Activated gamma-delta T cell treated with Interleukin-2 at 50 U/mL for 16 hours (primary cell): ENCODE measurements at regions not wholly inside any gene's neighbourhood (a gene's known extent, or its start where the extent isn't known, plus 50 kb on each side); places are given as distances from the start of the nearest gene placed in this dataset.

Experiments
- DNase-seq: peaks from one replicate; pipeline ENCODE4 v3.0.0-alpha.2; 2020

DNA sequence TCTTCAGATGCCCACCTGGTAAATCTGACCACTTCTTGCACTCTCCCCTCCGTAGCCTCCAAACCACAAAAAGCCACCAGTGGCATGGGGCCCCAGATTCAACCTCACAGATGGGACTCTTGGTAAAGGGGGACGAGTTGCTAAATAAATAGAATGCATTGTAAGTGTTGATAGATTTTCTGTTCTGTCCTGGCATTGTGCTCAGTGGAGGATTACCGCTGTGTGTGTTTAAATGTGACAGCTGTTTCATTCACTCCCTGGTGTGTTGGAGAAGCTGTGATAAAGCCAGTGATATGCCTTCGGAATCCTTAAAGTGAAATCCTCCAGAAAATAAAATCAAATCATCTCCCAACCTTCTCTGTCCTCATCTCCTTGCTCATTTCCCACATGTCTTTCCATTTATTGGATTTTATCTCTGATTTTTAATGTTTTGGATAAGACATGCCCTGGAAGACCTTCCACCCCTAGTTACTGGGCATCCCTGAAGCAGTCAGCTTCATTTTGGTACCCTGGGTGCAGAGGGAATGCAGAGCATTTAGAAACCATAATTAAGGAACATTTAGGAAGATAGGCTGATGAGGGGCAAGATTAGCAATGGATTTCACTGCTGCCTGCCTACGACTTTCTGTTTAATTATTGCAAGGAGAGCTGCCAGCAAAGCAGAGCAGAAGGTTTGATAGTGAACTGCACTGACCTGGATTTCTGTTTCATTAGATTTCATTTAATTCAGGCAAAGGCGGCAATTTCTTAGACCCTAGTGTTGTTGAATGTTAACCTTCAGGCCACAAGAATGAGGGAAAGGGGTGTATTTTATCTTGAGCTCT lies 460.9 kb upstream of the KIRREL3 start:
- no peak for DNase-seq

DNA sequence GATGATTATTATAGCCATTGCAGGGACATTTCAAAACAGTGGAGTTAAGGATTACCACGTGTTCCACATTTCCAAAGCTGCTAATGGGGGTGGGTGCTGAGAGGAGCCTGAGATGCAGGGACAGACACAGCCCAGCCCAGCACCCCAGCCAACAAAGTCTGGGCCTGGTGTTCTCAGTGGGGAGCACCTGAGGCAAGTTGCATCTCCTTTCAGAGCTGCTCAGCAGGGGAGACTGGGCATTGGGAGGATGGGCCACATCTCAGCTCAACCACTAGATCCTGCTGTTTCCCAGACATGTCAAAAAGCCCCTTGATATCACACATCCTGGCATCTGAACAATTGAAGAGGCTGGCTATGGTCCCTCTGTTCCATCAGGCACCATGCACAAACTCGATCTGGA lies 458.0 kb upstream of the KIRREL3 start:
- DNase-seq, result no peak

DNA sequence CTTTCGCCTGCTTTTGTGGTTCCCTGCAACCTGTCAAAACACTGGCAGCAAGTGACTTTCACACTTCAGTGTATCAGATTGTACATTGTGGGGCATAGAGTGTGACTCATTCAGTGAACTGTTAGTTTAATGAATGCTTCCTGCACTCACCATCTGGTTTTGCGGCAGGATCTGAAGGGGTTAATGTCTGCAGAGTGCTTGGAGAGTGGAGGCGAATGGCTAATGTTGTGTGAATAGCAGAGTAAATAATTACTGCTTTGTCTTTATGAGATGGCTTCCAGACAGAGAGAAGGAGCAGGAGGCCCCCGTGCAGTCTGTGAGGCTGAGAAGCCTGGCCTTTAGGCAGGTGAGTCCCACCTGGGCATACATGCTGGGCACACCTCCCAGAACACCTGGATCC lies 454.3 kb upstream of the KIRREL3 start:
- DNase-seq, result no peak

DNA sequence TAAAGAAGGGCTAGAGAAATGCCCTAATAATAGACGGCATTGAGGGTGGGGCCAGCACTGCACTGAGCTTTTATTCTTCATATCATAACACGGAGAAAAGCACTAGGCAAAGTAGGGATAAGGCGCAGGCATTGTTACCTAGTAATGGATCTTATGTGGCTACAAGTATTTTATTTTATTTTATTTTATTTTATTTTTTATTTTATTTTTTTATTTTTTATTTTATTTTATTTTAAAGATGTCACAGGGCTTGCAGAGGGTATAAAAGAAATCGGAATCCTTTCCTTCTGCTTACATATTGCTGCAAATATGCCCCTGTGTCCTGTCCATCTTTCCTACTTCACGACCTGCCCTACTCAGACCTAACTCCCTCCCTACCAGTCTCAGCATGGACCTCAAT lies 452.0 kb upstream of the KIRREL3 start:
- DNase-seq, result no peak

DNA sequence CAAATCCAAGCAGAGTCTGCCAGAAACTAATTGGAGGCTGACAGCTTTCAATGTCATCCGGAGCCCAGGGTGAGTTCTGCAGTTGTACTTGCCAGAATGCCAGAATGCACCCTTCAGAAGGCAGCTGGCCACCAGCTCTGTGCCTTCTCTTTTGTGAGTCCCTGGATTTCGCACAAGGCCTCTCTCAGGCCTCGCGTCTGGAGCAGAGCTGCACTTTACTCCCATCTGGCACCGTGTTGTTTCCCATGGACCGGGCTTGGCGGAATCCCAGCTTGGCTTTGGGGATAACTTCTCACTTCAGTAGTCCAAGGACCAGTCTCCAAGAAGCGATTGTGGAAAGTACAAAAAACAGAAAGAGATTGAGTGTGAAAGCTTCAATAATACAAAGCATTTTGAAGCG lies 451.3 kb upstream of the KIRREL3 start:
- DNase-seq, result no peak

DNA sequence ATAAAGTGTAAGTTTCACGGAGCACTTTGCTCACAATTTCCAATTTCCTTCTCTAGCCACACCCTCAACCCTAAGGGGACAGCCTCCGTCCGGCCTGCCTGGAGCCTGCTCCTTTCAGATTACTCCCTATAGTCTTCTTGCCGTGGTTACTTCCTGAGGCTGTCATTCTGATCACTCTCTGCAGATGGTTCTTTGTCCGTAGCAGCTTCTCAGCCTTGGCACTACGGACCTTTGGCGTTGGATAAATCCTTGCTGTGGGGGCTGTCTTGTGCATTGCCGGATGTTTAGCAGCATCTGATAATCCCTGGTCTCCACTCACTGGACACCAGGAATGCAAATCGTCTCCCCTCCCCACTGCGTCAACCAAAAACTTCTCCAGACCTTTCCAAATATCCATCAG lies 447.5 kb upstream of the KIRREL3 start:
- no peak for DNase-seq

DNA sequence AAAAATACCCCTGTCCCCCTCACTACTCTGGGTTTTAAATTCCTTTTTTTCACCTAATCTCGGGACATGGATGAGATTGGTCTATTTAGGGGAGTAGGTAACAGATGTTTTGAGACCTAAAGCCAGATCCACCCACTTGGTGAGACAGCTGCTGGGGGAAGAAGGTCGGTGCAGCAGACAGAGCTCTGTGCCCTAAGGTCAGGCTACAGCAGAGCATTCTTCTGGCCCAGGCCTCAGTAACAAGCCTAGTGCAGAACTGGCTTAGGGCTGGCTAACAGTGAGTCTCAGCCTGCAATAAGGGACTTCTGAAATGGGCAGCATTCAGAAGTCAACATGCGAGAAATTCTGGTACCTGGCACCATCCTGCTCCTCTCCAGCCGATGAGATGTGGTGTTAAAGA lies 444.9 kb upstream of the KIRREL3 start:
- no peak for DNase-seq

DNA sequence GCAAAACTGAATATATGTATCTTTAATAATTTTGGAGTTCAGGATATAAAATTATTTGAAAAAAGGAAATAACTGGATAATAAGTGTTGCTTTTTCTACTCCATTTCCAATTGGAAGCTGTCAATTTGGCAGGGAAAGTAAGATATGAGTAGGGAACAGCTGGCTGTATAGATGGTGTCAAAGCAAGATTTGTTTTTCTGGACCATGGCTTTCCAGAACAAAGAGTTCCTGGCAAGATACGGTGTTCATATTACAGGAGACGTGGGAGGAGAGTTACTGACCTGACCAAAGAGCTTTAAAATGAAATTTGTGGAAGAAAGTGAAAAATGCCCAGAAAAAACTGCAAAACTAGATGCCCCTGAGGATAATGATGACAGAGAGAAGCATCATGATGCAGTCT lies 442.7 kb upstream of the KIRREL3 start:
- no peak for DNase-seq

DNA sequence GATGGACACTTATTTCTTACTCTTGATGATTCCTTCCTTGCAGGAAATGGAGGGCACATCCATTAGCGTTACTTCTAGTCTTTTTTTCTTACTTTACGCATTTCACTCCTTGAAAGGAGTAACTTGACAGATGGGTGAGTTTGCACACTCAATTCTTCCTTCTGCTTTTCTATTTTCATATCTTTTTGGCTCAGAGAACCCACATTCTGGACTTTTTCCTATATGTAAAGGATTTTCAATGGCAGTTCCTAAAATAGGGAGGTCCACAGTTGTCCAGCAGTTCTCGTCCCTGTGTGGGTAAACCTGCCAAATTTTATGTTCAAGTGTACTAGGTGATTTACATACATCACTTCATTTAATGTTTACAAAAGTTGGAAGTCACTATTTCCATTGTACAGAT lies 440.0 kb upstream of the KIRREL3 start:
- DNase-seq, result no peak

DNA sequence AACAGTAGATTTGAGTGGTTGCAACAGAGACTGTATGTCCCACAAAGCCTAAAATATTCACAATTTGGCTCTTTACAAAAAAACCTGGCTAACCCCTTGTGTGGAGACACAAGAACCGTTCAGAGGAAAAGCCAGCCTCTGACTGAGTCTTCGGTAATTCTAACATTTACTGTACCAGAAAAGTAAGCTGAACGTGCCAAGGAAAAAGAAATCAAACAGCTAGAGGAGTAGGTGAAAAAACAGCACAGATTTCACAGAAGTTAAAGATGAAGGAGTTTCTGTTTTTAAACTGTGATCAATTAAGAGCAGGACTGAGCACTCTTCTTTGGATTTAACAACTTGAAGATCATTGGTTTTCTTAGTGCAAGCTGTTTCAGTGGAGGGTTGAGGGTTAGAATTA lies 424.7 kb upstream of the KIRREL3 start:
- DNase-seq, result no peak

DNA sequence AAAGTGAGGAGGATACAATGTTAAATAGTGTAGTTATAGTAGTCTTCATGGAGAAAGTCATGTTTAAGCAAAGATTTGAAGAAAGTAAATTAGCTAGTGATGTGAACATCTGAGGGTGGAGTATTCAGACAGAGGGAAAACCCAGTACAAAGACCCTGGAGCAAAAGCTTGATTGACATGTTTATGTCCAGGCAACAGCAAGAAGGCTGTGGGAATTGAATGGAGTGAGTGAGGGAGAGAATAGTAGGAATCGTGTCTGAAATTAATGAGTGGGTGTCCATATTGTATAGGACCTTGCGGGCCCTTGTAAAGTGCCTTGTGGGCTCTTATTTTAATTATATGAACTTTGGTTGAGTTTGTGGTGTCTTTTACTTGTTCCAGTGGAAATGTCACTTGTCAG lies 424.1 kb upstream of the KIRREL3 start:
- no peak for DNase-seq

DNA sequence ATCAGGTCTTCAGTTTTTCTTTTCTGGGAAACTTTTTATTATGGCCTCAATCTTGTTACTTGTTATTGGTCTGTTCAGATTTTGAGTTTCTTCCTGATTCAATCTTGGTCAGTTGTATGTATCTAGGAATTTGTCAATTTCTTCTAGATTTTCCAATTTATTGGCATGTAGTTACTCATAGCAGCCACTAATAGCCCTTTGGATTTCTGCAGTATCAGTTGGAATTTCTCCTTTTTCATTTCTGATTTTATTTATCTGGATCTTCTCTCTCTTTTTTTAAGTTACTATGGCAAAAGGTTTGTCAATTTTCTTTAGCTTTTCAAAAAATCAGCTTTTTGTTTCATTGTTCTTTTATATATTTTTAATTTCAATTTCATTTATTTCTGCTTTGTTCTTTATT lies 419.6 kb upstream of the KIRREL3 start:
- no peak for DNase-seq

DNA sequence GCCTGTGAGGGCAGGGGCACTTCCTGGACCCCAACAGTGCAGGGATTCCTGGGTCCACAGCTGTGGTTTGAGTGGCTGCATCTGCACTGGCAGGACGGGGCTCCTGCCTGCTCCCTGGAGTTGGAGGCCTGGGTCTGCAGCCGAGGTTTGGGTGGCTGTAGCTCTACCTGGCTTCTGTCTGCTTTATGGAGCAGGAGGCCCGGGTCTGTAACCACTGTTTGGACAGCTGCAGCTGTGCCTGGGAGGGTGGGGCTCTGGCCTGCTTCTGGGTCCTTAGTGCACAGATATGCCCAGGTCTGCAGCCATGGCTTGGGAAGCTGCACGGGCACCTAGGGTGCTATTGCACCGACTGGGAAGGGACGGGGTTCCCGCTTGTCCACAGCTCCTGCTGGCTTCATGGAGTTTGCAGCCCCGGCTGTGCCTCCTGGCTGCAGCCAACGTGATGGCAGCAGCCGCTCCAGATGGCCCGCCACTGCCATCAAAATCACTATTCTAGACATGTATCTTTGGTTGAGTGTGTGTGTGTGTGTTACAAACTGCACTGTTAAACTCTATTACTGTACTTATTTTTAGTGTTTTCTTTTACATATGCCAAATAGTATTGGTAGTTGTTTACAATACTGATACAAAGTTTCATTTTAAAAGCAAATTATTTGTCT lies 412.3 kb upstream of the KIRREL3 start:
- DNase-seq, result no peak

DNA sequence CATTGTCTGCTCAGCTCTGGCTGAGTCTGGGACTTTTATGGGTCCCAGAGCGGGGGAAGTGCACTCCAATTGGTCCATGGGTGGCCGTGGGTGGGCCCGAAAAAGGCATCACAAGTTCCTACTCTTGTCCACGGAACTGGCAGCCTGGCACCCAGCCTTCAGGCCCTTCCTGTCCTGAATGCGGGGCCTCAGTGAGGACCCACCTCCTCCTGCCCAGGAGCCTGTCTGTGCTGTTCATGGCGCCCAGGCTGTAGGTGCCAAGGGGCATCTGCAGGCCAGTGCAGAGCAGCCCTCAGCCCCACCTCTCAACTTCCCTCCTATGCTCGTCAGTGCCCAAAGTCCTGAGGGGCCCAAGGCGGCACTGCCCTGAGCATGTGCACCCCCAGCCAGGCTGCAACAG lies 411.7 kb upstream of the KIRREL3 start:
- no peak for DNase-seq

DNA sequence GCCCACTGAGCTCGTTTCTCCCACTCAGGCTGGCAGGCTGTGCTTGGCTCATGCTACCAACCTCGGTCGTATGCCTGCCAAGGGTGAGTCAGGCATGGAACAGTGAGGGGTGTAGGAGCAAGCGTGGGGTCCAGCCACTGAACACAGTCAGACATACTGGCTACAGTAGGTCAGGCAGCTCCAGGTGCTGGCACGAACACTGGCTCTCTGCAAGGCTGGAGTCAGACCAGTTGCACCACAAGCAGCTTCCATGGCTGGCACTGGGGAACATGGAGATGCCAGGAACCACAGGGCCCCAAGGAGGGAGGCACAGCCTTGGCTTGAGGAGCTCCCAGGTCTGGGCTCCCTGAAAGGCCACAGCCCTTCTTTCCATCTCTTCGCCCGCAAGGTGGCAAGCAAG lies 410.7 kb upstream of the KIRREL3 start:
- DNase-seq, result no peak

DNA sequence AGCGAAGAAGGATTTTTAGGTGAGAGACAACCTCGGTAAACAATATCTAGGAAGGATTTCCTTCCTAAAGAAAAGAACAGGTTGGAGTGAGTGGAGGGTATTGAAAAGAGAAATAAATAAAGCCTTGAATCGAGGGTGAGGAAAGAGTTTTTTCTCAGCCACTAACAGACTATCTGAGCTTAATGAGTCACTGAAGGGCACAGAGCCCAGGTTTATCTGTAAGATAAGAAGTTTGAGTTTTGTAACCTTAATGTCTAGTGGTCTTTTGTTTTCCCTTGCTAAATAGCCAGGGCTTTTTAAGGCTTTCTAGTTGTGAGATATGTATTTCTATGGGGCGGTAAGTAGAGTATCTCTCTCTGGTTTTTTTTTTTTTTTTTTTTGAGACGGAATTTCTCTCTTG lies 394.5 kb upstream of the KIRREL3 start:
- no peak for DNase-seq

DNA sequence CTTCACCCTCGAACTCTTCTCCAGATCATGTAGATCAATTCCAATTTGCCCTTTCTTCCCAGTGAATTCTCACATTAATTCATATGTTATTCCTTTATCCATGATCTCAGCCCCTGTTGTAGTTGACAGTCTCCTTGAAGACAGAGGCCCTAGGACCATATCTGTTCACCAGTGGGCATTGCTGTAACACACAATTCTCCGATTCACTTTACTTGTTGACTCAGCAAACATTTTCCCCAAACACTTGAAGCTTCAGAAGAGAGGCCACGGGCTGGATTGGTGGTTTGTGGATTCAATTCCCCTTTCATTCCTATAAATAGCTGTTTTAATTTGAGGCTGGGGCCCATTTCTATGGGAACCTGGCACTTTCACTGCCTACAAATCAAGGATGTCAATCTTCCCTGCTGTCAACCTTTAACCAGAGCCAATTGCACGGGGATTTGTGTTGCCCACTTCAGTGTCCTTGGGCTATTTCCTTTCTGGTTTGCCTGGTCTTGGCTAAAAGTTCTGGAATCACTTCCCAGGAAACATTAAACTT lies 393.0 kb upstream of the KIRREL3 start:
- no peak for DNase-seq

DNA sequence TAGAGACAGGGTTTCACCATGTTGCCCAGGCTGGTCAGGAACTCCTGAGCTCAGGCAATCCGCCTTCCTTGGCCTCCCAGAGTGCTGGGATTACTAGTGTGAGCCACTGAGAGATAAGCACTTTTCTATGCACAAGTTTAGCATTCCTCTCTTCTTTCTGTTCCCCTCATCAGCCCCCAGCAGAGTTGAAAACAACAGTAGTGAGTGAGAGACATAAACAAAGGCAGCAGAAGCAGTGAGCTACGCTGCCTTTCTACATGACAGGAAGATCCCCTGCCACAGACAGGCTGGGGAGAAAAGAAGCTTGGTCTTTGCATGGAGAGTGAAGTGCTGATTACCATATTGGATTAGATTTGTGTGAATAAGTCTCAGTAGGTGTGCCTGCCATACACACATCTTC lies 392.0 kb upstream of the KIRREL3 start:
- DNase-seq, result no peak

DNA sequence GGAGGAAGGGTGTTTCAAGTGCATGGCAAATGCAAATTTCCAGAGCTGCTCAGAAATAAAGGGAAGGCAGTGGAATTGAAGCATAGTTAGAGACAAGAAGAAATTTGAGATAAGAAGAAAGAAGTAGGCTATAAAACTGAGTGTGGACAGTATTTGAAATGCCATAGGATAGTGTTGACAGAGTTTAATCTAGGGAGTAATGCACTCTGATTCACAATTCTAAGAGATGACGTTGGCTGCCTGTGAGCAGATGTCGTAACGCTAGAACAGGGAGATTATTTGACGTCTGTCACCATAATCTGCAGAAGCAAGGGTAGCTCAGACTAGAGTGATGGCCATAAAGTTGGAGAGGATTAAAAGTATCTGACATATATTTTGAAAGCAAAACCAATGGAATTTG lies 389.9 kb upstream of the KIRREL3 start:
- DNase-seq, result no peak

DNA sequence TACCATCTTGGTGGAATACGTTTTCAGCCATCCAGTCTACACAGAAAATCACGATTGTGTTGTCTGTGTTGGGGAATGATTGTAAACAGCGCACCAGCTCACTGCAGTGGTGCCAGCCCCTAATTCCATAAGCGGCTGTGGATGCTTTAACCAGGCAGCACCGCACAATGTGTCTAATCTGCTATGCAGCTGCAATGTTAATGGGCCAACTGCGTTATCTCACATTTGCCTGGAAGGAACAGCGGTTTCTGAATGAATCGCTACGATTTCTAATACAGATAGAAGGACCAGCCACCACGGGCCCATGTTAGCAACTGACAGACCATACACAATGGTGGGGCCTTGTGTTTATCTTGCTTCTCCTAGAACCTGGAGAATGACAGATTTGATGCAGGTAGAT lies 384.5 kb upstream of the KIRREL3 start:
- DNase-seq, result no peak

DNA sequence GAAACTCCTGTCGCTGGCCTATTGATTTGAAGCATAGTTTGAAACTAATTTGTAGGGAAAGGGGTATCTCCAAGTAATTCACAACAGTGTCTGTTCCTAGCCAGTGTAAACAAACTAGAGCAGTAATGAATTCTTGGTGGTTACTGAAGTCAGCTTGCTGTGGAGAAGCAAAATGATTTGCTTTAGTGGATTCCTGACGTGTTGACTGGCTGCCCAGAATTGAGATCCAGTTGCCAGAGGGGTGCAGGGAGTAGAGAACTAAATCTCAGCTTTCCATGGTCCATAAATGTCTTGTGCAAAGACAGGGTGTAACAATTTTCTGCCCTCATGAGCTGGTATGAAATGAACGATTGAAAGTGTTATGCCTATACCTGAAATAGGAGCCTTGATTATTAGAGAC lies 382.5 kb upstream of the KIRREL3 start:
- DNase-seq, result no peak

DNA sequence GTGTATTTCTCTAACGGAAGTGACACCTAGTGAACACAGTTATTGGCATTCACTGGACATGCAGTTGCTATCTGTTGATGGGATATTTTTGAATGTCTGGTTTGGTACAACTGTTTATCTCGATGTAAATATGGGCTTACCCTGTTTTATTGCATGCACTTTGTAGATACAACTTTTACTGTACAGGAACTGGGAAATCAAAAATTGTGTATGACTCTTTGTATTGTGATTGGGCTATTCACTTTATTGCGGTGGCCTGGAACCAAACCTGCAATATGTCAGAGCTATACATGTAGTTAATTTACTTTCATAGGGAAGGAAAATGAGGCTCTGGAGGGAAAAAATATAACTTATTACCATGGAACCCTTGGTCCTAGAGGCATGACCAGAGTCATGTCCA lies 380.7 kb upstream of the KIRREL3 start:
- DNase-seq, result no peak

DNA sequence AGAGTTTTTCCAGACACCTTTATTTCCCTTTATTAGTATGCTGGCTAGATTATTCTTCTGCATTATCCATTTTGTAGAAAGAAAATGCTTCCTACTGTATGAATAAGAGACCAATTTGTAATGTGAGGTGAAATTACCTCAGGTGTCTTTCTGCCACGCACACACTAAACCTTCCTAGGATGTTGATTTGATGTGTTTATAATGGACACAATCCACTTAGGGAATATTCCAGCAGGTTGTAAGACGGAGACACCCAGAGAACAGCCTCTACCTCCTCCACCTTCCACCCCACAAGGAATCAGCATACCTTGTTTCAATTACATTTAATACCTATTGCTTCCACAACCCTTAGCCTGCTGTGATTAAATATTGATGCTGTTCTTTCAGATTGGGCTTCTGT lies 379.1 kb upstream of the KIRREL3 start:
- no peak for DNase-seq

DNA sequence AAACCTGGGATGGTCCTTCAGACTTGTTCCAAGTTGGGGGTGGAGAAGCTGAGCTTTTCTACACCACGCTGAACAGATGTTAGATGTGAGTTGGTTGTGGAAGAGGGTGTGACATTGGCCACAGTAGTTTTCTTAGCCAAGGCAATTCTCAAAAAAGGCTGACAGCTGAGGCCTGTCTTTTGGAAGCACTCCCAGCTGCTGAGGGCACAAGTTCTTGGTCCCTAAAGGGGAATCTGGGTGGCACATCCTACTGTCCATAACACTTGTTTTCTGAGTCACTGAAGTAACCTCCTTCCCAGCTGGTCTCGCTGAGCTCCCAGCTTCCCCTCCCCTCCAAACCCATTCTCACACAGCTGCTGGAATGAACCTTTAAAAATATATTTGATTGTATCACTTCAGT lies 375.7 kb upstream of the KIRREL3 start:
- no peak for DNase-seq

DNA sequence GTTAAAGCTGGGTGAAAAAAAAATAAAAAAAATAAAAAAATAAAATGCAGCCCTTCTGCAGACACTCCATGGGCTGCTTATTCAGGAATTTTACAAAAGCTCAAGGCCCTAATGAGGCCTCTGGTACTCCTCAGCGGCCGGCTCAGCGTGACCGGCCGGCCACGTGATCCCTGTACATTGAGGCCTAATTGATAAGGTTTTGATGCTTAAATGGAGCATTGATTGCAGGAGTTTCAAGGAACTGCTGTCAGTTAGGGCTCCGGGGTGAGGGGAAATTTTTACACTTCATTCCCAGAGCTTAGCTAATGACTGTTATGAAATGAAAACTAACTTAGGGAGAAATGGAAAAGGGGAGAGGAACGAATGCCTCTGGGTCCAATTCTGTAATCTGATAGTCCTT lies 368.8 kb upstream of the KIRREL3 start:
- no peak for DNase-seq
